NT2/D1 (cell line): ENCODE measurements at regions not wholly inside any gene's neighbourhood (a gene's known extent, or its start where the extent isn't known, plus 50 kb on each side); places are given as distances from the start of the nearest gene placed in this dataset.

Source experiments
- SUZ12 ChIP-seq: IDR thresholded peaks from 2 replicates; pipeline ENCODE4 v1.6.1; 2011; ENCODE audit not compliant: insufficient read length, insufficient read depth; ENCODE audit errors: extremely low read depth
- YY1 ChIP-seq: IDR thresholded peaks from 2 replicates; pipeline ENCODE4 v1.6.1; 2011; ENCODE audit not compliant: insufficient read length, insufficient read depth

- TF ChIP-seq SUZ12 (no peak), YY1 (no peak)
Observed at GRCh38 chr6:44554194-44554593, 166.7 kb downstream of the CDC5L start.
